CD14-positive monocyte (primary cell): ENCODE measurements at regions not wholly inside any gene's neighbourhood (a gene's known extent, or its start where the extent isn't known, plus 50 kb on each side); places are given as distances from the start of the nearest gene placed in this dataset.

ENCODE experiments used
- DNase-seq, 3 donors: peaks; one replicate each; pipeline ENCODE4 v3.0.0-alpha.2; 2011 to 2022
- H2AFZ ChIP-seq: 2 replicates; pipeline ENCODE4 v1.6.0; 2012; ENCODE audit warnings: mild to moderate bottlenecking, low read depth, low read length, inconsistent platforms; ENCODE audit not compliant: insufficient read depth, poor library complexity, severe bottlenecking
- H3K27ac ChIP-seq, 2 donors: 1 replicate in 1 of 2; 2 replicates in 1 of 2; pipeline ENCODE4 v1.5.1; 2012 to 2013; ENCODE audit warnings: low read length in 2 of 2, control low read depth in 1 of 2, inconsistent platforms in 1 of 2, low read depth in 1 of 2, mild to moderate bottlenecking in 1 of 2
- H3K27me3 ChIP-seq, 2 donors: one replicate each; pipeline versions ENCODE4 v1.6.0 to v1.6.1; 2011 to 2013; ENCODE audit warnings: low read length in 2 of 2; ENCODE audit not compliant: control insufficient read depth in 2 of 2, insufficient read depth in 2 of 2
- H3K36me3 ChIP-seq, 2 donors: replicated peaks in 1 of 2; 1 replicate in 1 of 2; 2 replicates in 1 of 2; pipeline versions ENCODE4 v1.5.1 to v1.6.1; 2012 to 2013; ENCODE audit warnings: low read length in 2 of 2, control low read depth in 1 of 2, inconsistent platforms in 1 of 2, mild to moderate bottlenecking in 1 of 2; ENCODE audit not compliant: insufficient read depth in 2 of 2, control insufficient read depth in 1 of 2
- H3K4me1 ChIP-seq, 2 donors: 1 replicate in 1 of 2; 2 replicates in 1 of 2; pipeline versions ENCODE4 v1.5.1 to v1.6.1; 2012 to 2013; ENCODE audit warnings: low read length in 2 of 2, control low read depth in 1 of 2, inconsistent platforms in 1 of 2, mild to moderate bottlenecking in 1 of 2, moderate library complexity in 1 of 2; ENCODE audit not compliant: insufficient read depth in 2 of 2, control insufficient read depth in 1 of 2
- H3K4me2 ChIP-seq: replicated peaks from 2 replicates; pipeline ENCODE3; 2012; ENCODE audit warnings: low read length, moderate library complexity, mild to moderate bottlenecking; ENCODE audit not compliant: poor library complexity, severe bottlenecking; ENCODE audit errors: extremely low read depth
- H3K4me3 ChIP-seq, 3 experiments: fragments of 200-600 bp in 1 of 3; sonication (generic) in 1 of 3; replicated peaks in 1 of 3; 1 replicate in 2 of 3; 2 replicates in 1 of 3; pipeline ENCODE4 v1.5.1; 2011 to 2013; ENCODE audit warnings: low read length in 3 of 3, mild to moderate bottlenecking in 3 of 3, control low read depth in 2 of 3, low read depth in 2 of 3, inconsistent platforms in 1 of 3, moderate library complexity in 1 of 3
- H3K79me2 ChIP-seq: 2 replicates; pipeline ENCODE4 v1.6.0; 2012; ENCODE audit warnings: mild to moderate bottlenecking, control low read depth, inconsistent platforms, low read length, moderate library complexity; ENCODE audit not compliant: insufficient read depth
- H3K9ac ChIP-seq: 2 replicates; pipeline ENCODE4 v1.6.0; 2017; ENCODE audit warnings: low read length, mild to moderate bottlenecking; ENCODE audit not compliant: insufficient read depth, poor library complexity, severe bottlenecking
- H3K9me3 ChIP-seq, 2 donors: replicated peaks in 1 of 2; 1 replicate in 1 of 2; 2 replicates in 1 of 2; pipeline versions ENCODE4 v1.5.1 to v1.6.1; 2012 to 2013; ENCODE audit warnings: low read length in 2 of 2, control low read depth in 1 of 2; ENCODE audit not compliant: control insufficient read depth in 1 of 2, insufficient read depth in 1 of 2
- H4K20me1 ChIP-seq: 2 replicates; pipeline ENCODE4 v1.6.0; 2012; ENCODE audit warnings: mild to moderate bottlenecking, low read length, control low read depth, moderate library complexity; ENCODE audit not compliant: insufficient read depth
- H3K27ac Mint-ChIP-seq, 7 donors: one replicate each; pipeline ENCODE4 v1.8.0; 2020; ENCODE audit warnings: mild to moderate bottlenecking in 7 of 7, mixed read lengths in 7 of 7, moderate library complexity in 6 of 7, inconsistent platforms in 2 of 7
- H3K27me3 Mint-ChIP-seq, 3 donors: one replicate each; pipeline ENCODE4 v1.8.0; 2021 to 2022; ENCODE audit warnings: low read depth in 3 of 3, mild to moderate bottlenecking in 3 of 3, mixed read lengths in 3 of 3, moderate library complexity in 3 of 3, inconsistent platforms in 1 of 3
- H3K36me3 Mint-ChIP-seq, 2 donors: one replicate each; pipeline ENCODE4 v1.8.0; 2020; ENCODE audit warnings: mixed read lengths in 2 of 2, inconsistent platforms in 1 of 2, mild to moderate bottlenecking in 1 of 2
- H3K4me1 Mint-ChIP-seq: one replicate; pipeline ENCODE4 v1.8.0; 2020; ENCODE audit warnings: mild to moderate bottlenecking, mixed read lengths
- H3K4me3 Mint-ChIP-seq, 2 donors: one replicate each; pipeline ENCODE4 v1.8.0; 2020; ENCODE audit warnings: mild to moderate bottlenecking in 2 of 2, mixed read lengths in 2 of 2, moderate library complexity in 1 of 2
- H3K9me3 Mint-ChIP-seq, 7 donors: one replicate each; pipeline ENCODE4 v1.8.0; 2020 to 2022; ENCODE audit warnings: mixed read lengths in 7 of 7, mild to moderate bottlenecking in 6 of 7, moderate library complexity in 6 of 7, inconsistent platforms in 2 of 7
- CTCF ChIP-seq: fragments of 200-600 bp; IDR thresholded peaks from one replicate; pipeline ENCODE4 v1.8.0; 2022; ENCODE audit warnings: antibody characterized with exemption, mild to moderate bottlenecking
- WGBS: methylation state at CpG from one replicate; pipeline ENCODE4 v1.1.5; 2013; ENCODE audit warnings: missing lambda C conversion rate; ENCODE audit not compliant: insufficient coverage; 5-methylcytosine and 5-hydroxymethylcytosine counted together
- intact Hi-C, 2 donors: fragments of 100-400 bp; cut with micrococcal nuclease; formaldehyde crosslinking; loops; one replicate each; pipeline versions ENCODE4 v1.15.0 to v1.15.1; 2023

- H3K36me3 ChIP-seq = no peaks in the 10 kb centered on the region
- no peaks in the 10 kb centered on the region for H3K27me3 ChIP-seq
- H3K27ac ChIP-seq = no peak overlapping the region
- Mint-ChIP-seq H3K27me3 (peaks cover 2 to 8% (median 2%) of the 10 kb centered on the region in 3 donors), H3K4me1 (no peaks in the 10 kb centered on the region), H3K9me3 (peaks cover 0 to 7% (median 3%) of the 10 kb centered on the region in 7 donors), H3K4me3 (no peak overlapping the region), H3K27ac (no peak overlapping the region), H3K36me3 (no peaks in the 10 kb centered on the region)
- WGBS = 93% methylated on average over 5 of the region's 7 CpGs
- no peak overlapping the region for H3K4me3 ChIP-seq
- intact Hi-C loops = no loop called here
- no peaks in the 10 kb centered on the region for H3K9me3 ChIP-seq
- H3K9ac ChIP-seq = no peak overlapping the region
- no peak overlapping the region for H2AFZ ChIP-seq
- no peak for DNase-seq
- H3K4me2 ChIP-seq = no peak overlapping the region
- no peak for TF ChIP-seq CTCF
- no peaks in the 10 kb centered on the region for H4K20me1 ChIP-seq
- no peaks in the 10 kb centered on the region for H3K79me2 ChIP-seq
- H3K4me1 ChIP-seq = no peaks in the 10 kb centered on the region
These were observed 251.4 kb upstream of the ZFHX3 start for GRCh38 chr16:73299346-73299745.

GRCh38 chr16:73298562-73298961 lies 250.6 kb upstream of the ZFHX3 start:
- TF ChIP-seq CTCF = no peak
- no peak overlapping the region for H3K4me2 ChIP-seq
- no peaks in the 10 kb centered on the region for H3K4me1 Mint-ChIP-seq
- no CpG with 5 or more reads among the region's 3 CpGs for WGBS
- no peaks in the 10 kb centered on the region for H3K36me3 Mint-ChIP-seq
- no peak for DNase-seq
- peaks cover 2 to 9% (median 2%) of the 10 kb centered on the region in 3 donors for H3K27me3 Mint-ChIP-seq
- H4K20me1 ChIP-seq = no peaks in the 10 kb centered on the region
- no peaks in the 10 kb centered on the region for H3K27me3 ChIP-seq
- intact Hi-C loops = no loop called here
- no peak overlapping the region for H3K9ac ChIP-seq
- peak overlapping the region in 1 of 7 donors; percentile 38 for H3K27ac Mint-ChIP-seq
- no peaks in the 10 kb centered on the region for H3K36me3 ChIP-seq
- peaks cover 0 to 9% (median 3%) of the 10 kb centered on the region in 7 donors for H3K9me3 Mint-ChIP-seq
- no peaks in the 10 kb centered on the region for H3K4me1 ChIP-seq
- no peak overlapping the region for H2AFZ ChIP-seq
- H3K79me2 ChIP-seq = no peaks in the 10 kb centered on the region
- H3K27ac ChIP-seq = no peak overlapping the region
- no peaks in the 10 kb centered on the region for H3K9me3 ChIP-seq
- no peak overlapping the region for H3K4me3 Mint-ChIP-seq
- H3K4me3 ChIP-seq = no peak overlapping the region
